Upper lobe of left lung (tissue), 4 donors: ENCODE measurements at regions not wholly inside any gene's neighbourhood (a gene's known extent, or its start where the extent isn't known, plus 50 kb on each side); places are given as distances from the start of the nearest gene placed in this dataset.

Experiments
- CTCF ChIP-seq, 6 experiments: fragments of 450-650 bp in 4 of 6; fragments of 200-600 bp in 2 of 6; sonication (generic) in 2 of 6; IDR thresholded peaks; one replicate each; pipeline ENCODE4 v1.5.1; 2016 to 2019; ENCODE audit warnings: antibody characterized with exemption in 6 of 6
- EP300 ChIP-seq, 4 donors: sonication (generic); formaldehyde crosslinking; IDR thresholded peaks; one replicate each; pipeline ENCODE4 v1.5.1; 2017; ENCODE audit warnings: antibody characterized with exemption in 4 of 4, control low read depth in 2 of 4
- POLR2A ChIP-seq, 4 donors: fragments of 450-650 bp; IDR thresholded peaks; one replicate each; pipeline ENCODE4 v1.5.1; 2016 to 2017; ENCODE audit warnings: antibody characterized with exemption in 4 of 4, mild to moderate bottlenecking in 2 of 4

DNA sequence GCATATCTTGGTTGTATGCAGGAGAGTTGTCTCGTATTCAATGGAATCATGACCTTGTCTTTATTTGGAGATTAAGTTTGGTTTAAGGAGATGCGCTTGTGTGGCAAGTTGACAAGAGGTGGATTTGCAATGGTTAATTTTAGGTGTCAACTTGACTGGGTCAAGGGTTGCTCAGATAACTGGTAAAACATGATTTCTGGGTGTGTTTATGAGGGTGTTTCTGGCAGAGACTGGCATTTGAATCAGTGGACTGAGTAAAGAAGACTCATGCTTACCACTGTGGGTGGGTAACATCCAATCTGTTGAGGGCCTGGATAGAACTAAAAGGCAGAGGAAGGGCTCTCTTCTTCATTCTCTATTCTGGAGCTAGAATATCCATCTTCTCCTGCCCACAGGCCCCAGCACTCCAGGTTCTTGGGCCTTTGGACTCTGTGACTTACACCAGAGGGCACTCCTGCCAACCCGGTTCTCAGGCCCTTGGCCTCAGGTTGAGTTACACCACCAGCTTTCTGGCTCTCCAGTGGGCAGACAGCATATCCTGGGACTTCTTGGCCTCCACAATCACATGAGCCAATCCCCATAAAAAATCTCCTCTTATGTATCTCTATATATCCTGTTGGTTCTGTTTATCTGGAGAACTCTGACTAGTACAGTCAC, 141.5 kb upstream of the ARID2 start:
- no peak for TF ChIP-seq CTCF (IDR thresholded peaks at IDR 0.05)
- no peak for TF ChIP-seq EP300 (IDR thresholded peaks at IDR 0.05)
- no peak for TF ChIP-seq POLR2A (IDR thresholded peaks at IDR 0.05)
